ENCODE measurements at regions not wholly inside any gene's neighbourhood (a gene's known extent, or its start where the extent isn't known, plus 50 kb on each side); places are given as distances from the start of the nearest gene placed in this dataset.

GRCh38 chr9:78695519-78695918 lies 398.6 kb downstream of the PSAT1 start:
- Histone ChIP-seq H4K20me1 (replicated peaks; ENCODE audit: control insufficient read depth, extremely low read depth, insufficient read depth, low read length) (no peaks in the 10 kb centered on the region), H3K27me3 (ENCODE audit: control insufficient read depth in 2 of 2, insufficient read depth in 2 of 2, low read length in 2 of 2) (no peaks in the 10 kb centered on the region), H3K4me2 (ENCODE audit: insufficient read depth, low read length) (no peak overlapping the region), H3K9ac (replicated peaks; ENCODE audit: extremely low read depth, insufficient read depth, low read length) (no peak overlapping the region), H3K4me3 (replicated peaks in 1 of 3; ENCODE audit: insufficient read depth in 1 of 3, low read depth in 1 of 3, low read length in 3 of 3) (no peak overlapping the region), H3K9me3 (replicated peaks; ENCODE audit: control insufficient read depth, insufficient read depth, low read length) (no peaks in the 10 kb centered on the region), H3K79me2 (ENCODE audit: control insufficient read depth, insufficient read depth, low read length) (no peaks in the 10 kb centered on the region), H2AFZ (ENCODE audit: low read depth, low read length) (no peak overlapping the region), H3K4me1 (ENCODE audit: control insufficient read depth, extremely low read depth, insufficient read depth, low read length) (no peaks in the 10 kb centered on the region), H3K36me3 (ENCODE audit: control insufficient read depth in 2 of 2, extremely low read depth in 1 of 2, insufficient read depth in 2 of 2, low read length in 2 of 2) (no peaks in the 10 kb centered on the region), H3K9me1 (replicated peaks; ENCODE audit: control insufficient read depth, extremely low read depth, insufficient read depth, low read length) (no peaks in the 10 kb centered on the region), H3K27ac (ENCODE audit: insufficient read depth, low read depth, low read length) (no peak overlapping the region)
- TF ChIP-seq POLR2A (IDR thresholded peaks at IDR 0.05; ENCODE audit: low read depth, low read length) (no peak), FOS (IDR thresholded peaks at IDR 0.05; ENCODE audit: borderline replicate concordance, insufficient read depth, low read length) (no peak), POLR2AphosphoS5 (IDR thresholded peaks at IDR 0.05; ENCODE audit: insufficient read depth, low read depth, low read length) (no peak), EZH2 (IDR thresholded peaks at IDR 0.05; ENCODE audit: borderline replicate concordance, low read depth, low read length, severe bottlenecking) (no peak), CTCF (IDR thresholded peaks at IDR 0.05; ENCODE audit: extremely low read depth in 1 of 2, insufficient read depth in 1 of 2, low read depth in 1 of 2, low read length in 2 of 2) (no peak), MAX (IDR thresholded peaks at IDR 0.05; ENCODE audit: insufficient read depth, insufficient read length) (no peak), MYC (IDR thresholded peaks at IDR 0.05; ENCODE audit: low read depth, low read length) (no peak), GATA2 (IDR thresholded peaks at IDR 0.05; ENCODE audit: insufficient read depth, insufficient read length, low read depth, low read length) (no peak), JUN (IDR thresholded peaks at IDR 0.05; ENCODE audit: borderline replicate concordance, insufficient read depth, insufficient read length, low read depth) (no peak)
- CTCF ChIA-PET = interaction anchor here (1.2 kb wide), 1 partner anchor 20 kb away, joined by 3 read pairs; no protein-coding TSS in a partner anchor
- FAIRE-seq (no peak), DNase-seq (ENCODE audit: low read depth, low spot score) (no peak)
- dilution Hi-C loops (cut with MboI; ENCODE audit: extremely low pct_ligation_motif_present, low sequenced_read_pairs) = no loop called here
- no TSS peak for BruUV-seq (replicated peaks)
- POLR2A ChIA-PET = no interaction called here
- intact Hi-C loops (cut with micrococcal nuclease) = no loop called here
